Astrocyte (in vitro differentiated cells and primary cell): ENCODE measurements at regions not wholly inside any gene's neighbourhood (a gene's known extent, or its start where the extent isn't known, plus 50 kb on each side); places are given as distances from the start of the nearest gene placed in this dataset.

Experiments
- EZH2 ChIP-seq: IDR thresholded peaks from 2 replicates; pipeline ENCODE4 v1.6.1; 2012; ENCODE audit warnings: mild to moderate bottlenecking, low read length, inconsistent platforms; ENCODE audit not compliant: insufficient read depth
- TF ChIP-seq, protein P1 (sequence below): IDR thresholded peaks from 2 replicates; pipeline ENCODE4 v1.5.1; 2011; ENCODE audit warnings: low read depth, mild to moderate bottlenecking, inconsistent platforms, low read length, moderate library complexity; ENCODE audit not compliant: insufficient read depth

DNA sequence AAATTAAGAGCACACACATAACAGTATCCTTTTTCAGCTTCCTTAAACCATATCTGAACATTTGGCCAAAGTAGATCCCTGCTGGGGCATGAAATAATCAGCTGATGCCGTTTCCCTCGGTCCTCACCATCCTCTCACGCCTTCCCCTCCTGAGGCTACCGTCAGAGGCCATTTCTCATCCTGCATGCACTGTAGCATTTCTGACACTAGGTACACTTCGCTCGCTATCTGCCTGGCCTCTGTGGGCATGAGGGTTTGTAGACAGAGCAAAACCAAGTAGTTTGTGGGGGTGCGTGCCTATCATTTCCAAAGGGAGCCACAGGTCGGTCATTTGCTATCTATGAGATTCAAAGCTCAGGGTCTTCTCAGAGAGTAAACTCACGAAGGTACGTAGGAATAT lies 131.9 kb downstream of the BOD1 start:
- TF ChIP-seq, protein P1, sequence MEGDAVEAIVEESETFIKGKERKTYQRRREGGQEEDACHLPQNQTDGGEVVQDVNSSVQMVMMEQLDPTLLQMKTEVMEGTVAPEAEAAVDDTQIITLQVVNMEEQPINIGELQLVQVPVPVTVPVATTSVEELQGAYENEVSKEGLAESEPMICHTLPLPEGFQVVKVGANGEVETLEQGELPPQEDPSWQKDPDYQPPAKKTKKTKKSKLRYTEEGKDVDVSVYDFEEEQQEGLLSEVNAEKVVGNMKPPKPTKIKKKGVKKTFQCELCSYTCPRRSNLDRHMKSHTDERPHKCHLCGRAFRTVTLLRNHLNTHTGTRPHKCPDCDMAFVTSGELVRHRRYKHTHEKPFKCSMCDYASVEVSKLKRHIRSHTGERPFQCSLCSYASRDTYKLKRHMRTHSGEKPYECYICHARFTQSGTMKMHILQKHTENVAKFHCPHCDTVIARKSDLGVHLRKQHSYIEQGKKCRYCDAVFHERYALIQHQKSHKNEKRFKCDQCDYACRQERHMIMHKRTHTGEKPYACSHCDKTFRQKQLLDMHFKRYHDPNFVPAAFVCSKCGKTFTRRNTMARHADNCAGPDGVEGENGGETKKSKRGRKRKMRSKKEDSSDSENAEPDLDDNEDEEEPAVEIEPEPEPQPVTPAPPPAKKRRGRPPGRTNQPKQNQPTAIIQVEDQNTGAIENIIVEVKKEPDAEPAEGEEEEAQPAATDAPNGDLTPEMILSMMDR = no peak
- TF ChIP-seq EZH2 = no peak
